SK-N-SH (cell line): ENCODE measurements at regions not wholly inside any gene's neighbourhood (a gene's known extent, or its start where the extent isn't known, plus 50 kb on each side); places are given as distances from the start of the nearest gene placed in this dataset.

Source experiments
- CTCF ChIA-PET: fragments of 300-600, 350-600 bp; formaldehyde crosslinking; extraction: SDS; loops from one replicate; lab custom pipeline; 2021; lab: Yijun Ruan, JAX
- POLR2A ChIA-PET: fragments of 350-600 bp; sonication (Branson Sonifier 250); formaldehyde crosslinking; extraction: SDS; loops from one replicate; lab custom pipeline; 2020; ENCODE audit warnings: antibody characterized with exemption, inconsistent platforms; lab: Yijun Ruan, JAX
- DNase-seq: peaks from one replicate; pipeline ENCODE4 v3.0.0; 2012
- H2AFZ ChIP-seq: fragments of 200-600 bp; sonication (generic); 2 replicates; pipeline ENCODE4 v1.8.1; 2016; ENCODE audit warnings: antibody characterized with exemption, mild to moderate bottlenecking, low read depth
- H3F3A ChIP-seq: fragments of 200-600 bp; sonication (generic); replicated peaks from 2 replicates; pipeline ENCODE3; 2016; ENCODE audit warnings: antibody characterized with exemption, mild to moderate bottlenecking; ENCODE audit not compliant: insufficient read depth
- H3K27ac ChIP-seq, 2 experiments: fragments of 200-500 bp in 1 of 2; fragments of 200-600 bp in 1 of 2; sonication (Bioruptor generic) in 1 of 2; sonication (generic), shearing (Covaris generic) in 1 of 2; 2 replicates each; pipeline versions ENCODE4 v1.5.1 to v1.6.1; 2014 to 2016; ENCODE audit warnings: low read depth in 2 of 2, inconsistent platforms in 1 of 2, low read length in 1 of 2, mild to moderate bottlenecking in 1 of 2, mixed read lengths in 1 of 2
- H3K27me3 ChIP-seq: fragments of 200-600 bp; sonication (generic), shearing (Covaris generic); 2 replicates; pipeline ENCODE4 v1.6.1; 2016; ENCODE audit warnings: mixed run types; ENCODE audit not compliant: insufficient read depth
- H3K36me3 ChIP-seq, 2 experiments: fragments of 200-500 bp in 1 of 2; fragments of 200-600 bp in 1 of 2; sonication (Bioruptor generic) in 1 of 2; sonication (generic) in 1 of 2; replicated peaks in 1 of 2; 2 replicates each; pipeline versions ENCODE3 to v1.5.1; 2014 to 2016; ENCODE audit warnings: low read length in 1 of 2, mild to moderate bottlenecking in 1 of 2; ENCODE audit not compliant: insufficient read depth in 2 of 2, control insufficient read depth in 1 of 2
- H3K4me1 ChIP-seq, 2 experiments: fragments of 200-500 bp in 1 of 2; fragments of 200-600 bp in 1 of 2; sonication (Bioruptor generic) in 1 of 2; sonication (generic), shearing (Covaris generic) in 1 of 2; 2 replicates each; pipeline versions ENCODE4 v1.5.1 to v1.6.1; 2014 to 2016; ENCODE audit warnings: low read depth in 1 of 2, low read length in 1 of 2, mixed run types in 1 of 2; ENCODE audit not compliant: insufficient read depth in 2 of 2, control insufficient read depth in 1 of 2
- H3K4me2 ChIP-seq: fragments of 200-600 bp; sonication (generic), shearing (Covaris generic); 2 replicates; pipeline ENCODE4 v1.6.1; 2017; ENCODE audit warnings: mixed run types
- H3K4me3 ChIP-seq, 2 experiments: fragments of 200-500 bp in 1 of 2; fragments of 200-600 bp in 1 of 2; sonication (Bioruptor generic) in 1 of 2; sonication (generic), shearing (Covaris generic) in 1 of 2; 2 replicates each; pipeline versions ENCODE4 v1.5.1 to v1.8.1; 2014 to 2016; ENCODE audit warnings: low read depth in 2 of 2, inconsistent platforms in 1 of 2, low read length in 1 of 2, mild to moderate bottlenecking in 1 of 2, mixed read lengths in 1 of 2, moderate library complexity in 1 of 2
- H3K79me2 ChIP-seq: fragments of 200-600 bp; sonication (generic); 2 replicates; pipeline ENCODE4 v1.8.1; 2017; ENCODE audit warnings: mild to moderate bottlenecking; ENCODE audit not compliant: insufficient read depth
- H3K9ac ChIP-seq: fragments of 200-600 bp; sonication (generic); 2 replicates; pipeline ENCODE4 v1.6.1; 2017; ENCODE audit warnings: mixed run types
- H3K9me2 ChIP-seq: fragments of 200-600 bp; sonication (generic); 2 replicates; pipeline ENCODE4 v1.6.1; 2017; ENCODE audit warnings: mixed run types
- H3K9me3 ChIP-seq: fragments of 200-600 bp; sonication (generic); 2 replicates; pipeline ENCODE4 v1.6.1; 2017; ENCODE audit warnings: mixed run types, mild to moderate bottlenecking, moderate library complexity
- H4K20me1 ChIP-seq: fragments of 200-600 bp; sonication (generic); 2 replicates; pipeline ENCODE4 v1.6.1; 2017; ENCODE audit warnings: mild to moderate bottlenecking, mixed run types; ENCODE audit not compliant: insufficient read depth
- CHD2 ChIP-seq: fragments of 150-350 bp; IDR thresholded peaks from 2 replicates; pipeline ENCODE4 v1.6.1; 2018; ENCODE audit warnings: low read length; ENCODE audit not compliant: partially characterized antibody
- EP300 ChIP-seq, 2 experiments: IDR thresholded peaks; 2 replicates each; pipeline versions ENCODE4 v1.4.0 to v1.6.1; 2012; ENCODE audit warnings: borderline replicate concordance in 1 of 2, low read depth in 1 of 2, low read length in 1 of 2
- EZH2phosphoT487 ChIP-seq: fragments of 200-600 bp; sonication (generic); IDR thresholded peaks from 2 replicates; pipeline ENCODE4 v1.6.1; 2017; ENCODE audit warnings: low read depth, mixed run types, mild to moderate bottlenecking, antibody characterized with exemption, moderate library complexity, borderline replicate concordance
- GABPA ChIP-seq: IDR thresholded peaks from 2 replicates; pipeline ENCODE4 v1.4.0; 2012; ENCODE audit warnings: low read depth, mild to moderate bottlenecking
- GATA2 ChIP-seq: sonication (generic); formaldehyde crosslinking; IDR thresholded peaks from 2 replicates; pipeline ENCODE4 v1.5.0; 2020; ENCODE audit warnings: mild to moderate bottlenecking, missing genetic modification reagents
- MEF2A ChIP-seq: IDR thresholded peaks from 2 replicates; pipeline ENCODE4 v1.4.0; 2012; ENCODE audit warnings: low read depth, borderline replicate concordance
- NFIC ChIP-seq: IDR thresholded peaks from 2 replicates; pipeline ENCODE4 v1.4.0; 2012; ENCODE audit warnings: borderline replicate concordance
- POLR2AphosphoS5 ChIP-seq: IDR thresholded peaks from 2 replicates; pipeline ENCODE4 v1.6.1; 2012; ENCODE audit warnings: low read depth, low read length
- RCOR1 ChIP-seq: fragments of 150-350 bp; IDR thresholded peaks from 2 replicates; pipeline ENCODE4 v1.6.1; 2017; ENCODE audit warnings: antibody characterized with exemption, low read length
- RFX5 ChIP-seq: IDR thresholded peaks from 2 replicates; pipeline ENCODE4 v1.6.1; 2012; ENCODE audit warnings: mild to moderate bottlenecking, improper control_type of control experiment, low read length
- SIN3A ChIP-seq: IDR thresholded peaks from 2 replicates; pipeline ENCODE4 v1.6.1; 2012; ENCODE audit warnings: low read depth, mild to moderate bottlenecking, low read length, moderate library complexity, borderline replicate concordance
- SMC3 ChIP-seq: IDR thresholded peaks from 2 replicates; pipeline ENCODE4 v1.6.1; 2012; ENCODE audit warnings: low read depth, low read length, improper control_type of control experiment
- TAF1 ChIP-seq: IDR thresholded peaks from 2 replicates; pipeline ENCODE4 v1.6.1; 2012; ENCODE audit warnings: low read depth, mild to moderate bottlenecking, low read length, moderate library complexity, borderline replicate concordance
- TCF12 ChIP-seq: IDR thresholded peaks from 2 replicates; pipeline ENCODE4 v1.4.0; 2012
- YY1 ChIP-seq: IDR thresholded peaks from 2 replicates; pipeline ENCODE4 v1.4.0; 2012; ENCODE audit warnings: low read depth, mild to moderate bottlenecking
- WGBS: methylation state at CpG from one replicate; pipeline ENCODE4 v1.1.6; 2017; ENCODE audit warnings: low lambda C conversion rate; 5-methylcytosine and 5-hydroxymethylcytosine counted together
- TF ChIP-seq, protein P1 (sequence below): IDR thresholded peaks from 2 replicates; pipeline ENCODE4 v1.4.0; 2012; ENCODE audit warnings: low read depth, borderline replicate concordance
- TF ChIP-seq, protein P2 (sequence below): IDR thresholded peaks from 2 replicates; pipeline ENCODE4; 2012
- TF ChIP-seq, protein P3 (sequence below): IDR thresholded peaks from 2 replicates; pipeline ENCODE4 v1.4.0; 2012; ENCODE audit warnings: low read depth, borderline replicate concordance

DNA sequence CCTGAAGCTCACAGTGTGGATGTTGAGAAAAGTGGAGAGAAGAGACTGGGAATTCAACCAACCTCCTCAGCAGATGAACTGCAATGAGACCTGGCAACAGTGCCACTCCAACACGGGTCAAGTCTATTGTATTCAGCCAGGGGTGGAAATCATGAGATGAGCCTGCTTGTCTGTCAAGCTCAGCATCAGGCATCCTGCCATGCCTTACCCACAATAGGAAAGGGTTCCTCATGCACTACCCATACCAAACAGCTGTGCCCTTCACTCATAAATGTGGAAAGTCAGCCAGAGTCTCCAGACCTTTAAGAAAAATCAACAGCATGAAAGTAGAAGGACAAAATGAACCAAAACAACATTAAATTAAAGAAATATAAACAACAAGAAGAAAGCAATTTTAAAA is 542.1 kb downstream of the EPHB1 start:
- POLR2A ChIA-PET, result no interaction called here
- TF ChIP-seq YY1, result no peak
- TF ChIP-seq, all 33 proteins: peak for 0
- Histone ChIP-seq H3K4me2 (no peak overlapping the region), H4K20me1 (no peaks in the 10 kb centered on the region), H3K4me3 (no peak overlapping the region), H3K79me2 (no peaks in the 10 kb centered on the region), H3F3A (no peaks in the 10 kb centered on the region), H3K27me3 (no peaks in the 10 kb centered on the region), H3K9ac (no peak overlapping the region), H3K9me2 (no peaks in the 10 kb centered on the region), H3K9me3 (no peaks in the 10 kb centered on the region), H3K27ac (no peak overlapping the region), H3K36me3 (no peaks in the 10 kb centered on the region), H3K4me1 (no peaks in the 10 kb centered on the region), H2AFZ (no peak overlapping the region)
- CTCF ChIA-PET, result no interaction called here
- no peak for DNase-seq
- 0% methylated on average over 1 of the region's 1 CpG for WGBS

DNA sequence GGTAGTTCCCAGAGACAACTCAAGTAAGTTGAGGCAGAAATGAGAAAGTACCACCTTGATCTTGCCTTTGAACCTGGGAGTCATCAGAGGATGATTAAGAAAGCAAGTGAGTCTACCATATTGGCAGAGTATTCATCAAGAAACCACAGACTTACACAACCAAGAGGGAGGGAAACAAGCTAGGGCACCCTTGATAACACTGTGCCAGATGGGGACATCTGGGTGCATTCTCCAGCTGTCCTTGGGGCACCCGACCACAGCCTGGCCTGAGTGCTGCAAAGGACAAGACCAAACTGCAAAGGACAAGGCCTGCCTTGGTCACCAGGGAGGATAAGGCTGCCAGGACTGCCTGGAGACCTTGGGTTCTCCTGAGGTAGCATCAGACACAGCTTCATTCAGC is 553.6 kb downstream of the EPHB1 start:
- TF ChIP-seq RFX5 (no peak), SMC3 (no peak), YY1 (no peak)
- TF ChIP-seq, all 33 proteins: peak for 0
- Histone ChIP-seq H3K27ac (no peak overlapping the region), H3K27me3 (no peaks in the 10 kb centered on the region), H3K4me2 (no peak overlapping the region), H3F3A (no peaks in the 10 kb centered on the region), H3K4me3 (no peak overlapping the region), H3K9me3 (no peaks in the 10 kb centered on the region), H4K20me1 (no peaks in the 10 kb centered on the region), H3K9me2 (no peaks in the 10 kb centered on the region), H2AFZ (no peak overlapping the region), H3K79me2 (no peaks in the 10 kb centered on the region), H3K36me3 (no peaks in the 10 kb centered on the region), H3K4me1 (no peaks in the 10 kb centered on the region), H3K9ac (no peak overlapping the region)
- 0% methylated on average over 1 of the region's 1 CpG for WGBS
- CTCF ChIA-PET, result interaction anchor here (1.4 kb wide), 1 partner anchor 9 kb away, joined by 3 read pairs; no protein-coding TSS in a partner anchor
- POLR2A ChIA-PET, result no interaction called here
- no peak for DNase-seq

DNA sequence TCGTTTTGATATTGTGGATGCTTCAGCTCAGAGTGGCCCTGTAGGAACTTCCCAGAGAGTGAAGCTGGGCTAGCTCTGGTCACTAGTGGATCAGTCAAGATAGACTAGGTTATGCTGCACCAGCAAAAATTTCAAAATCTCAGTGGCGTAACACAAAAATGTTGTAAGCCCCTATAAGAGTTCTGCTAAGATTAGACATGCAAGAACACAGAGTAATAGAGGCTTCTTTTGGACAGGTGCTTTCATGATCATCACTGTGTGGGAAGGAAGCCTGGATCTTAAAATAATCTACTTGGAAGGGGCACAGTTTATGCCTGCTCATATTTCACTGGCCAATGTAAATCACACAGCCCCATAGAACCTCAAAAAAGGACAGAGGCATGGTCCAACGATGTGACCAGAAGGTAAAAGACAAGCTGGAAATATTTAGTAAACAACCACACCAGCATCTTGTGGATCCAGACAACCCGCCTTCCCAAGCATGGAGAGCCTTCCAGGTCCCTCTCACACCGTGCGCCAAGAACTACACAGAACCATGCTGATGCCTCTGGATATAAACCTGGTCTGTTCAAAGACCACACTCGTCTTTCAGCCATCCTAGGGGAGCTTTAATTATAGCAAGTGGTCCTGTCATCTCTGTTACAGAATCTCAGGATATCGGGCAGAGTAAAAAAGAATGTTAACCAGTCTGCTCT is 554.3 kb downstream of the EPHB1 start:
- H3K4me1 ChIP-seq, result no peaks in the 10 kb centered on the region
- 27% methylated on average over 8 of the region's 8 CpGs for WGBS
- H3K9me3 ChIP-seq, result no peaks in the 10 kb centered on the region
- H2AFZ ChIP-seq, result no peak overlapping the region
- H4K20me1 ChIP-seq, result no peaks in the 10 kb centered on the region
- no peak overlapping the region for H3K9ac ChIP-seq
- no peaks in the 10 kb centered on the region for H3F3A ChIP-seq
- H3K79me2 ChIP-seq, result no peaks in the 10 kb centered on the region
- no peak overlapping the region for H3K4me3 ChIP-seq
- no peaks in the 10 kb centered on the region for H3K36me3 ChIP-seq
- H3K9me2 ChIP-seq, result no peaks in the 10 kb centered on the region
- DNase-seq, result no peak
- TF ChIP-seq SIN3A, result no peak
- no peak for TF ChIP-seq GATA2 (CRISPR knock-in tag)
- TF ChIP-seq, protein P1, sequence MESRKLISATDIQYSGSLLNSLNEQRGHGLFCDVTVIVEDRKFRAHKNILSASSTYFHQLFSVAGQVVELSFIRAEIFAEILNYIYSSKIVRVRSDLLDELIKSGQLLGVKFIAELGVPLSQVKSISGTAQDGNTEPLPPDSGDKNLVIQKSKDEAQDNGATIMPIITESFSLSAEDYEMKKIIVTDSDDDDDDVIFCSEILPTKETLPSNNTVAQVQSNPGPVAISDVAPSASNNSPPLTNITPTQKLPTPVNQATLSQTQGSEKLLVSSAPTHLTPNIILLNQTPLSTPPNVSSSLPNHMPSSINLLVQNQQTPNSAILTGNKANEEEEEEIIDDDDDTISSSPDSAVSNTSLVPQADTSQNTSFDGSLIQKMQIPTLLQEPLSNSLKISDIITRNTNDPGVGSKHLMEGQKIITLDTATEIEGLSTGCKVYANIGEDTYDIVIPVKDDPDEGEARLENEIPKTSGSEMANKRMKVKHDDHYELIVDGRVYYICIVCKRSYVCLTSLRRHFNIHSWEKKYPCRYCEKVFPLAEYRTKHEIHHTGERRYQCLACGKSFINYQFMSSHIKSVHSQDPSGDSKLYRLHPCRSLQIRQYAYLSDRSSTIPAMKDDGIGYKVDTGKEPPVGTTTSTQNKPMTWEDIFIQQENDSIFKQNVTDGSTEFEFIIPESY, result no peak
- TF ChIP-seq, protein P2, sequence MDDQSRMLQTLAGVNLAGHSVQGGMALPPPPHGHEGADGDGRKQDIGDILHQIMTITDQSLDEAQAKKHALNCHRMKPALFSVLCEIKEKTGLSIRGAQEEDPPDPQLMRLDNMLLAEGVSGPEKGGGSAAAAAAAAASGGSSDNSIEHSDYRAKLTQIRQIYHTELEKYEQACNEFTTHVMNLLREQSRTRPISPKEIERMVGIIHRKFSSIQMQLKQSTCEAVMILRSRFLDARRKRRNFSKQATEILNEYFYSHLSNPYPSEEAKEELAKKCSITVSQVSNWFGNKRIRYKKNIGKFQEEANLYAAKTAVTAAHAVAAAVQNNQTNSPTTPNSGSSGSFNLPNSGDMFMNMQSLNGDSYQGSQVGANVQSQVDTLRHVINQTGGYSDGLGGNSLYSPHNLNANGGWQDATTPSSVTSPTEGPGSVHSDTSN, result no peak
- no peak for TF ChIP-seq MEF2A
- no peak for TF ChIP-seq CHD2
- TF ChIP-seq TCF12, result no peak
- TF ChIP-seq POLR2AphosphoS5, result no peak
- no peak for TF ChIP-seq GABPA
- TF ChIP-seq EP300 (IDR thresholded peaks at IDR 0.05; ENCODE audit: borderline replicate concordance in 1 of 2, low read depth in 1 of 2, low read length in 1 of 2), result no peak
- TF ChIP-seq TAF1, result no peak
- no peak for TF ChIP-seq EZH2phosphoT487
- no peak for TF ChIP-seq NFIC
- TF ChIP-seq, protein P3, sequence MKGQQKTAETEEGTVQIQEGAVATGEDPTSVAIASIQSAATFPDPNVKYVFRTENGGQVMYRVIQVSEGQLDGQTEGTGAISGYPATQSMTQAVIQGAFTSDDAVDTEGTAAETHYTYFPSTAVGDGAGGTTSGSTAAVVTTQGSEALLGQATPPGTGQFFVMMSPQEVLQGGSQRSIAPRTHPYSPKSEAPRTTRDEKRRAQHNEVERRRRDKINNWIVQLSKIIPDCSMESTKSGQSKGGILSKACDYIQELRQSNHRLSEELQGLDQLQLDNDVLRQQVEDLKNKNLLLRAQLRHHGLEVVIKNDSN, result no peak
- no peak for TF ChIP-seq SMC3
- no peak for TF ChIP-seq RCOR1
- TF ChIP-seq RFX5, result no peak
- H3K27me3 ChIP-seq, result no peaks in the 10 kb centered on the region
- H3K27ac ChIP-seq, result no peak overlapping the region
- no peak overlapping the region for H3K4me2 ChIP-seq
- CTCF ChIA-PET, result interaction anchor here (1.4 kb wide), 1 partner anchor 8 kb away, joined by 3 read pairs; no protein-coding TSS in a partner anchor
- POLR2A ChIA-PET, result no interaction called here
